ENCODE measurements at regions not wholly inside any gene's neighbourhood (a gene's known extent, or its start where the extent isn't known, plus 50 kb on each side); places are given as distances from the start of the nearest gene placed in this dataset.

- Histone ChIP-seq H3K79me2 (ENCODE audit: control insufficient read depth, low read length) (no peaks in the 10 kb centered on the region), H3K27ac (ENCODE audit: low read depth, low read length) (no peak overlapping the region), H3K9me2 (replicated peaks; ENCODE audit: control insufficient read depth, low read length) (no peaks in the 10 kb centered on the region), H3F3A (ENCODE audit: control insufficient read depth, insufficient read depth) (no peaks in the 10 kb centered on the region), H3K4me2 (ENCODE audit: low read length) (no peak overlapping the region), H3K27me3 (ENCODE audit: control insufficient read depth, low read length) (no peaks in the 10 kb centered on the region), H3K36me3 (ENCODE audit: control insufficient read depth, low read length) (no peaks in the 10 kb centered on the region), H4K20me1 (ENCODE audit: control insufficient read depth, insufficient read depth, low read depth, low read length) (no peaks in the 10 kb centered on the region), H3K4me3 (ENCODE audit: low read length) (no peak overlapping the region), H3K4me1 (ENCODE audit: control insufficient read depth, low read length) (no peaks in the 10 kb centered on the region), H3K9me3 (ENCODE audit: control insufficient read depth, insufficient read depth, low read length) (no peaks in the 10 kb centered on the region)
- TF ChIP-seq CTCF (IDR thresholded peaks at IDR 0.05; ENCODE audit: low read depth, low read length, poor library complexity, severe bottlenecking) (no peak), EZH2phosphoT487 (IDR thresholded peaks at IDR 0.05; ENCODE audit: borderline replicate concordance, low read length) (no peak)
These were observed 570.3 kb downstream of the IQCM start for GRCh38 chr4:149245333-149245732.

- Histone ChIP-seq H4K20me1 (ENCODE audit: control insufficient read depth, insufficient read depth, low read depth, low read length) (no peaks in the 10 kb centered on the region), H3K36me3 (ENCODE audit: control insufficient read depth, low read length) (no peaks in the 10 kb centered on the region), H3K27ac (ENCODE audit: low read depth, low read length) (no peak overlapping the region), H3K9me3 (ENCODE audit: control insufficient read depth, insufficient read depth, low read length) (no peaks in the 10 kb centered on the region), H3K4me3 (ENCODE audit: low read length) (no peak overlapping the region), H3K4me2 (ENCODE audit: low read length) (no peak overlapping the region), H3K9me2 (replicated peaks; ENCODE audit: control insufficient read depth, low read length) (no peaks in the 10 kb centered on the region), H3K79me2 (ENCODE audit: control insufficient read depth, low read length) (no peaks in the 10 kb centered on the region), H3K27me3 (ENCODE audit: control insufficient read depth, low read length) (no peaks in the 10 kb centered on the region), H3F3A (ENCODE audit: control insufficient read depth, insufficient read depth) (no peaks in the 10 kb centered on the region), H3K4me1 (ENCODE audit: control insufficient read depth, low read length) (no peaks in the 10 kb centered on the region)
- TF ChIP-seq EZH2phosphoT487 (IDR thresholded peaks at IDR 0.05; ENCODE audit: borderline replicate concordance, low read length) (no peak), CTCF (IDR thresholded peaks at IDR 0.05; ENCODE audit: low read depth, low read length, poor library complexity, severe bottlenecking) (no peak)
These were observed 577.5 kb downstream of the IQCM start for GRCh38 chr4:149238097-149238496.

- Histone ChIP-seq H3F3A (ENCODE audit: control insufficient read depth, insufficient read depth) (no peaks in the 10 kb centered on the region), H3K4me2 (ENCODE audit: low read length) (no peak overlapping the region), H4K20me1 (ENCODE audit: control insufficient read depth, insufficient read depth, low read depth, low read length) (no peaks in the 10 kb centered on the region), H3K4me1 (ENCODE audit: control insufficient read depth, low read length) (no peaks in the 10 kb centered on the region), H3K9me2 (replicated peaks; ENCODE audit: control insufficient read depth, low read length) (no peaks in the 10 kb centered on the region), H3K4me3 (ENCODE audit: low read length) (no peak overlapping the region), H3K27ac (ENCODE audit: low read depth, low read length) (no peak overlapping the region), H3K9me3 (ENCODE audit: control insufficient read depth, insufficient read depth, low read length) (no peaks in the 10 kb centered on the region), H3K79me2 (ENCODE audit: control insufficient read depth, low read length) (no peaks in the 10 kb centered on the region), H3K27me3 (ENCODE audit: control insufficient read depth, low read length) (no peaks in the 10 kb centered on the region), H3K36me3 (ENCODE audit: control insufficient read depth, low read length) (no peaks in the 10 kb centered on the region)
- no peak for TF ChIP-seq EZH2phosphoT487 (IDR thresholded peaks at IDR 0.05; ENCODE audit: borderline replicate concordance, low read length)
- no peak for TF ChIP-seq CTCF (IDR thresholded peaks at IDR 0.05; ENCODE audit: low read depth, low read length, poor library complexity, severe bottlenecking)
These were observed 580.8 kb downstream of the IQCM start for GRCh38 chr4:149234798-149235197.

- Histone ChIP-seq H3K9me3 (ENCODE audit: control insufficient read depth, insufficient read depth, low read length) (no peaks in the 10 kb centered on the region), H3K4me3 (ENCODE audit: low read length) (no peak overlapping the region), H3K36me3 (ENCODE audit: control insufficient read depth, low read length) (no peaks in the 10 kb centered on the region), H3K79me2 (ENCODE audit: control insufficient read depth, low read length) (no peaks in the 10 kb centered on the region), H3K27me3 (ENCODE audit: control insufficient read depth, low read length) (no peaks in the 10 kb centered on the region), H4K20me1 (ENCODE audit: control insufficient read depth, insufficient read depth, low read depth, low read length) (no peaks in the 10 kb centered on the region), H3K27ac (ENCODE audit: low read depth, low read length) (no peak overlapping the region), H3F3A (ENCODE audit: control insufficient read depth, insufficient read depth) (no peaks in the 10 kb centered on the region), H3K4me1 (ENCODE audit: control insufficient read depth, low read length) (no peaks in the 10 kb centered on the region), H3K4me2 (ENCODE audit: low read length) (no peak overlapping the region), H3K9me2 (replicated peaks; ENCODE audit: control insufficient read depth, low read length) (no peaks in the 10 kb centered on the region)
- TF ChIP-seq EZH2phosphoT487 (IDR thresholded peaks at IDR 0.05; ENCODE audit: borderline replicate concordance, low read length) = no peak
- no peak for TF ChIP-seq CTCF (IDR thresholded peaks at IDR 0.05; ENCODE audit: low read depth, low read length, poor library complexity, severe bottlenecking)
These were observed 592.0 kb downstream of the IQCM start for GRCh38 chr4:149223659-149224058.
